GM10266 (cell line): ENCODE measurements at regions not wholly inside any gene's neighbourhood (a gene's known extent, or its start where the extent isn't known, plus 50 kb on each side); places are given as distances from the start of the nearest gene placed in this dataset.

Experiments
- DNase-seq: peaks from one replicate; pipeline ENCODE4 v3.0.0; 2012; ENCODE audit errors: extremely low spot score
- TF ChIP-seq, protein P1 (sequence below): IDR thresholded peaks from 2 replicates; pipeline ENCODE4 v1.5.1; 2012; ENCODE audit warnings: mild to moderate bottlenecking, low read depth; ENCODE audit not compliant: control insufficient read depth, insufficient read depth; ENCODE audit errors: missing control alignments

- DNase-seq: no peak
- TF ChIP-seq, protein P1, sequence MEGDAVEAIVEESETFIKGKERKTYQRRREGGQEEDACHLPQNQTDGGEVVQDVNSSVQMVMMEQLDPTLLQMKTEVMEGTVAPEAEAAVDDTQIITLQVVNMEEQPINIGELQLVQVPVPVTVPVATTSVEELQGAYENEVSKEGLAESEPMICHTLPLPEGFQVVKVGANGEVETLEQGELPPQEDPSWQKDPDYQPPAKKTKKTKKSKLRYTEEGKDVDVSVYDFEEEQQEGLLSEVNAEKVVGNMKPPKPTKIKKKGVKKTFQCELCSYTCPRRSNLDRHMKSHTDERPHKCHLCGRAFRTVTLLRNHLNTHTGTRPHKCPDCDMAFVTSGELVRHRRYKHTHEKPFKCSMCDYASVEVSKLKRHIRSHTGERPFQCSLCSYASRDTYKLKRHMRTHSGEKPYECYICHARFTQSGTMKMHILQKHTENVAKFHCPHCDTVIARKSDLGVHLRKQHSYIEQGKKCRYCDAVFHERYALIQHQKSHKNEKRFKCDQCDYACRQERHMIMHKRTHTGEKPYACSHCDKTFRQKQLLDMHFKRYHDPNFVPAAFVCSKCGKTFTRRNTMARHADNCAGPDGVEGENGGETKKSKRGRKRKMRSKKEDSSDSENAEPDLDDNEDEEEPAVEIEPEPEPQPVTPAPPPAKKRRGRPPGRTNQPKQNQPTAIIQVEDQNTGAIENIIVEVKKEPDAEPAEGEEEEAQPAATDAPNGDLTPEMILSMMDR: no peak
Observed at GRCh38 chr13:75231235-75231634, 250.7 kb downstream of the TBC1D4 start.

DNA sequence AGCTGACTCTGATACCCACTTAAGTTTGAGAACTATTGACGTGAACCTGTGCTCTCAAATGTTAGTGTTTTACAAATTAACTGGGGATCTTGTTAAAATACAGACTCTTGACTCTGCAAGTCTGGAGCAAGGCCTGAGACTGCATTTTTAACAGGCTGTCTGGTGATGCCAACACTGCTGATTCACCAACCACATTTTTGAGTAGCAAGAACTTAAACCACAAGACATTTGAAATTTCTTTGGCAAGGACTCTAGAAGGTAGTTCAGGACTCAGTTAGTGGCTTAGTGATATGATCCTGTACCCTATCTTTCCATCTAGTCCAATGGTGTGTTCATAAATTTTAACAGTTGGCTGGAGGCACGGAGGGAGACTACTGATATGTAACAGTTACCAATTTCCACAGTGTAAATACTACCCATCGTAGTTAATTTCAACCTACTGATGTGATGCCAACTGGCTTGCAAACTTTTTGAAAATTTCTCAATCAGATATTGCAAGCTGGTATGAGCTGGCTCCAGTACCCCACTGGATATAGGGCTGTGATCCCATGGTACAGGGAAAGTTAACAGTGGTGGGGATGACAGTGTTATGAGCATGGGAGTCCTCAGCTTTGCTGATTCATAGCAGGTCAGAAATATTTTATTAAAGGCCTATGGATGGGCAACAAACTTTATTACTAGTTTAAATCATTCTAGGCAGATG lies 255.1 kb downstream of the TBC1D4 start:
- TF ChIP-seq, protein P1: no peak
- no peak for DNase-seq

DNA sequence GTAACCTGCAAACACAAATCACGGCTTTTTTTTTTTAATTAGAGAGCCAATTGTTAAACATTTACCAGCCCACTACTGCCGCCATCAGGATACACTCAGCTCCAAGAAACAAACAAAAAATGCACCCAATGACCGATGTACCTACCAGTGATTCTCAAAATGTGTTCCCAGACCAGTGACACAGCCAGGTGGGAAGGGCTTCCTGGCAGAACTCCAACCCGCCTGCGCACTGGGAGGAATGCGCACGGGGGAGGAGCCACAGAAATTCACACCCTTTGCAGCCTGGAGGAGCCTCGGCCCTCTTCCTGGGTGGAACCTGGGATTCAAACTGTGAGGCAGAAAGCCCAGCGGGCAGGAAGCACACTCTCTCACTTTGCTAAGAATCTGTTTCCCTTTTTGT lies 255.9 kb downstream of the TBC1D4 start:
- no peak for DNase-seq
- TF ChIP-seq, protein P1: no peak

- no peak for DNase-seq
- TF ChIP-seq, protein P1: no peak
Observed at GRCh38 chr13:75225288-75226032, 256.5 kb downstream of the TBC1D4 start.

- DNase-seq: no peak
- TF ChIP-seq, protein P1: no peak
Observed at GRCh38 chr13:75224053-75224742, 257.8 kb downstream of the TBC1D4 start.

- no peak for DNase-seq
- TF ChIP-seq, protein P1: no peak
Observed at GRCh38 chr13:75222031-75222430, 259.9 kb downstream of the TBC1D4 start.

- TF ChIP-seq, protein P1: no peak
- no peak for DNase-seq
Observed at GRCh38 chr13:75220861-75221260, 261.1 kb downstream of the TBC1D4 start.
